GM12878 (cell line): ENCODE measurements at regions not wholly inside any gene's neighbourhood (a gene's known extent, or its start where the extent isn't known, plus 50 kb on each side); places are given as distances from the start of the nearest gene placed in this dataset.

ENCODE experiments used
- ATAC-seq: fragments of 200-7000 bp; cut with Tn5 transposase; 3 replicates; pipeline ENCODE4 v1.9.1; 2020; ENCODE audit warnings: mild to moderate bottlenecking, moderate library complexity
- BruUV-seq: library from RNA; stranded (reverse); fragments of 400-500 nt; replicated peaks from 2 replicates; lab custom pipeline; 2021; lab: Mats Ljungman, UMichigan
- CTCF ChIA-PET: fragments of 300-600 bp; sonication (Branson Sonifier 250); formaldehyde crosslinking; extraction: SDS; loops from one replicate; lab custom pipeline; 2021; ENCODE audit warnings: inconsistent platforms; lab: Yijun Ruan, JAX
- POLR2A ChIA-PET: fragments of 350-600 bp; formaldehyde crosslinking; extraction: SDS; loops from one replicate; lab custom pipeline; 2021; ENCODE audit warnings: inconsistent platforms; lab: Charles Lee
- RAD21 ChIA-PET: fragments of 300-600 bp; sonication (Branson Sonifier 250); formaldehyde crosslinking; loops from one replicate; lab custom pipeline; 2023; ENCODE audit warnings: antibody characterized with exemption; ENCODE audit not compliant: unreplicated experiment; lab: Charles Lee
- SMC1A ChIA-PET: fragments of 300-600 bp; sonication (Branson Sonifier 250); formaldehyde crosslinking; loops from one replicate; lab custom pipeline; 2023; ENCODE audit not compliant: unreplicated experiment, uncharacterized antibody; lab: Charles Lee
- DNase-seq: peaks from one replicate; pipeline ENCODE4 v3.0.0-alpha.2; 2011; ENCODE audit warnings: low read depth, low spot score
- FAIRE-seq: peaks from 3 replicates; lab custom pipeline; 2011; peaks lifted over from hg19 to GRCh38; lab: Jason Lieb, UNC
- H2AFZ ChIP-seq: 2 replicates; pipeline ENCODE4 v1.6.0; 2011; ENCODE audit warnings: low read depth, low read length, control low read depth; ENCODE audit not compliant: control insufficient read depth
- H3K27ac ChIP-seq: 2 replicates; pipeline ENCODE4 v1.5.1; 2011; ENCODE audit warnings: control low read depth; ENCODE audit not compliant: control insufficient read depth, insufficient read depth
- H3K27me3 ChIP-seq, 2 experiments: replicated peaks in 1 of 2; 2 replicates each; pipeline versions ENCODE4 v1.6.0 to v1.6.1; 2011; ENCODE audit warnings: low read length in 1 of 2; ENCODE audit not compliant: control insufficient read depth in 2 of 2, insufficient read depth in 2 of 2
- H3K36me3 ChIP-seq, 2 experiments: 2 replicates each; pipeline ENCODE4 v1.5.1; 2011; ENCODE audit warnings: low read length in 1 of 2; ENCODE audit not compliant: control insufficient read depth in 2 of 2, insufficient read depth in 2 of 2
- H3K4me1 ChIP-seq: 2 replicates; pipeline ENCODE4 v1.6.1; 2011; ENCODE audit warnings: mild to moderate bottlenecking, low read length, moderate library complexity, mixed read lengths; ENCODE audit not compliant: control insufficient read depth, insufficient read depth
- H3K4me2 ChIP-seq: 2 replicates; pipeline ENCODE4 v1.6.0; 2011; ENCODE audit warnings: control low read depth; ENCODE audit not compliant: control insufficient read depth, insufficient read depth
- H3K4me3 ChIP-seq: fragments of 200-600 bp; sonication (generic); 2 replicates; pipeline ENCODE4 v1.5.1; 2016
- H3K79me2 ChIP-seq: 2 replicates; pipeline ENCODE4 v1.6.0; 2011; ENCODE audit warnings: low read length; ENCODE audit not compliant: control insufficient read depth, insufficient read depth
- H3K9ac ChIP-seq: 2 replicates; pipeline ENCODE4 v1.8.0; 2011; ENCODE audit warnings: low read length, control low read depth, mixed read lengths; ENCODE audit not compliant: control insufficient read depth, insufficient read depth
- H3K9me3 ChIP-seq: replicated peaks from 3 replicates; pipeline ENCODE4 v1.5.1; 2011; ENCODE audit warnings: mild to moderate bottlenecking, low read length; ENCODE audit not compliant: control insufficient read depth, insufficient read depth
- H4K20me1 ChIP-seq: 2 replicates; pipeline ENCODE4 v1.6.0; 2011; ENCODE audit not compliant: control insufficient read depth, insufficient read depth
- EP300 ChIP-seq, 2 experiments: fragments of 150-350 bp in 1 of 2; IDR thresholded peaks; 2 replicates each; pipeline ENCODE4 v1.6.1; 2011 to 2012; ENCODE audit warnings: low read depth in 2 of 2, low read length in 2 of 2, borderline replicate concordance in 1 of 2, improper control_type of control experiment in 1 of 2, inconsistent platforms in 1 of 2; ENCODE audit not compliant: control insufficient read depth in 1 of 2
- RCOR1 ChIP-seq: conservative IDR thresholded peaks from 2 replicates; pipeline ENCODE4 v1.6.1; 2012; ENCODE audit warnings: low read depth, low read length, improper control_type of control experiment
- RFX5 ChIP-seq: IDR thresholded peaks from 2 replicates; pipeline ENCODE4 v1.6.1; 2011; ENCODE audit warnings: low read depth, low read length, improper control_type of control experiment
- SMC3 ChIP-seq: IDR thresholded peaks from 2 replicates; pipeline ENCODE4 v1.6.1; 2011; ENCODE audit warnings: low read length, improper control_type of control experiment, borderline replicate concordance
- SUPT20H ChIP-seq: IDR thresholded peaks from 2 replicates; pipeline ENCODE4 v1.6.1; 2011; ENCODE audit warnings: low read depth, mild to moderate bottlenecking, low read length, moderate library complexity, borderline replicate concordance; ENCODE audit not compliant: control insufficient read depth
- ZNF592 ChIP-seq: fragments of 450-650 bp; IDR thresholded peaks from 2 replicates; pipeline ENCODE4 v1.6.1; 2017; ENCODE audit warnings: mild to moderate bottlenecking, moderate library complexity
- WGBS: methylation state at CpG from one replicate; pipeline ENCODE4 v1.1.6; 2016; ENCODE audit warnings: low lambda C conversion rate; ENCODE audit not compliant: insufficient replicate concordance, insufficient coverage; ENCODE audit errors: missing lambda C conversion rate; 5-methylcytosine and 5-hydroxymethylcytosine counted together
- in situ Hi-C: fragments of 300-500 bp; cut with MboI; formaldehyde crosslinking; loops from 9 replicates; pipeline ENCODE4 v1.14.3; 2018; ENCODE audit warnings: mixed read lengths
- intact Hi-C: fragments of 100-400 bp; cut with micrococcal nuclease; formaldehyde crosslinking; loops from one replicate; pipeline ENCODE4 v1.14.2; 2022; ENCODE audit not compliant: unreplicated experiment

GRCh38 chr3:77726517-77726916 lies 686.6 kb downstream of the ROBO2 start:
- Histone ChIP-seq H3K27ac (no peak overlapping the region), H2AFZ (no peak overlapping the region), H4K20me1 (no peaks in the 10 kb centered on the region), H3K4me1 (no peaks in the 10 kb centered on the region), H3K36me3 (no peaks in the 10 kb centered on the region), H3K27me3 (no peaks in the 10 kb centered on the region), H3K4me2 (no peak overlapping the region), H3K4me3 (no peak overlapping the region), H3K79me2 (no peaks in the 10 kb centered on the region), H3K9me3 (no peaks in the 10 kb centered on the region), H3K9ac (no peak overlapping the region)
- ChIA-PET SMC1A (no interaction called here), POLR2A (no interaction called here), CTCF (no interaction called here), RAD21 (no interaction called here)
- BruUV-seq = no TSS peak
- TF ChIP-seq EP300 (IDR thresholded peaks at IDR 0.05; ENCODE audit: borderline replicate concordance in 1 of 2, control insufficient read depth in 1 of 2, low read depth in 2 of 2, low read length in 2 of 2) = no peak
- DNase-seq (no peak), FAIRE-seq (no peak), ATAC-seq (no peak)
- in situ Hi-C loops = no loop called here
- intact Hi-C loops = no loop called here
- WGBS = 0% methylated on average over 1 of the region's 1 CpG

GRCh38 chr3:77746048-77746447 lies 706.1 kb downstream of the ROBO2 start:
- ChIA-PET CTCF (no interaction called here), POLR2A (no interaction called here), SMC1A (no interaction called here), RAD21 (no interaction called here)
- Histone ChIP-seq H3K4me1 (no peaks in the 10 kb centered on the region), H2AFZ (no peak overlapping the region), H3K79me2 (no peaks in the 10 kb centered on the region), H3K36me3 (no peaks in the 10 kb centered on the region), H3K4me2 (no peak overlapping the region), H3K9ac (no peak overlapping the region), H3K9me3 (no peaks in the 10 kb centered on the region), H3K4me3 (no peak overlapping the region), H4K20me1 (no peaks in the 10 kb centered on the region), H3K27me3 (no peaks in the 10 kb centered on the region), H3K27ac (no peak overlapping the region)
- DNase-seq (no peak), FAIRE-seq (no peak), ATAC-seq (no peak)
- intact Hi-C loops = no loop called here
- in situ Hi-C loops = no loop called here
- no peak for TF ChIP-seq SMC3
- no peak for TF ChIP-seq RFX5
- no peak for TF ChIP-seq SUPT20H
- TF ChIP-seq RCOR1 = no peak
- TF ChIP-seq ZNF592 = no peak
- 86% methylated on average over 1 of the region's 1 CpG for WGBS
- BruUV-seq = no TSS peak
